ENCODE measurements at regions not wholly inside any gene's neighbourhood (a gene's known extent, or its start where the extent isn't known, plus 50 kb on each side); places are given as distances from the start of the nearest gene placed in this dataset.

DNA sequence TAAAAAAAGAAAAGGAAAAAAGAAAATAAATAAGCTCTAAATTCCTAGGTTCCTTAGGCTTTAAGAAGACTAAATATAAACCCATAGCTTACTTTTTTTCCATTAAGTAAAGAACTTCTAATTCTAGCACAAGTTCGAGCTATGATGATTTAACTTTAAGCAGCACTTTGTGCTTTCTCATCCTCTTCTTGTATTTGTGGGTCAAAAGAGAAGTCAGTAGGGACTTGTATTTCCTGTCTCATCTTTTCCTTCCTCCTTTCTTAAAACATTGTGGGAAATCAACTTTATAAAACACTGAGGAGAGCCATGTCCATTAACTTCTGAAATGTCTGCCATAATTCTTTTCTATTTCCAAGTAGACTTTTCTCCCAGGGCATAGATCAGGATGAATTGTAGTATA, 637.7 kb upstream of the CITED2 start:
- Histone ChIP-seq H3K4me3 (ENCODE audit: low read length) (no peak overlapping the region), H3K27me3 (ENCODE audit: insufficient read depth, low read depth, low read length) (no peaks in the 10 kb centered on the region), H2AFZ (ENCODE audit: low read depth, low read length) (no peak overlapping the region), H3K9me3 (ENCODE audit: low read length) (no peaks in the 10 kb centered on the region), H3K27ac (ENCODE audit: low read length) (no peak overlapping the region), H3K36me3 (ENCODE audit: insufficient read depth, low read length) (no peaks in the 10 kb centered on the region), H3K79me2 (replicated peaks; ENCODE audit: insufficient read depth, low read length) (no peaks in the 10 kb centered on the region), H3K9ac (ENCODE audit: low read length) (no peak overlapping the region), H3F3A (ENCODE audit: insufficient read depth, low read length, poor library complexity, severe bottlenecking) (no peaks in the 10 kb centered on the region), H3K9me2 (ENCODE audit: insufficient read depth, low read length) (no peaks in the 10 kb centered on the region), H4K20me1 (ENCODE audit: insufficient read depth) (no peaks in the 10 kb centered on the region), H3K4me2 (ENCODE audit: low read length) (no peak overlapping the region)
- TF ChIP-seq, protein P1, sequence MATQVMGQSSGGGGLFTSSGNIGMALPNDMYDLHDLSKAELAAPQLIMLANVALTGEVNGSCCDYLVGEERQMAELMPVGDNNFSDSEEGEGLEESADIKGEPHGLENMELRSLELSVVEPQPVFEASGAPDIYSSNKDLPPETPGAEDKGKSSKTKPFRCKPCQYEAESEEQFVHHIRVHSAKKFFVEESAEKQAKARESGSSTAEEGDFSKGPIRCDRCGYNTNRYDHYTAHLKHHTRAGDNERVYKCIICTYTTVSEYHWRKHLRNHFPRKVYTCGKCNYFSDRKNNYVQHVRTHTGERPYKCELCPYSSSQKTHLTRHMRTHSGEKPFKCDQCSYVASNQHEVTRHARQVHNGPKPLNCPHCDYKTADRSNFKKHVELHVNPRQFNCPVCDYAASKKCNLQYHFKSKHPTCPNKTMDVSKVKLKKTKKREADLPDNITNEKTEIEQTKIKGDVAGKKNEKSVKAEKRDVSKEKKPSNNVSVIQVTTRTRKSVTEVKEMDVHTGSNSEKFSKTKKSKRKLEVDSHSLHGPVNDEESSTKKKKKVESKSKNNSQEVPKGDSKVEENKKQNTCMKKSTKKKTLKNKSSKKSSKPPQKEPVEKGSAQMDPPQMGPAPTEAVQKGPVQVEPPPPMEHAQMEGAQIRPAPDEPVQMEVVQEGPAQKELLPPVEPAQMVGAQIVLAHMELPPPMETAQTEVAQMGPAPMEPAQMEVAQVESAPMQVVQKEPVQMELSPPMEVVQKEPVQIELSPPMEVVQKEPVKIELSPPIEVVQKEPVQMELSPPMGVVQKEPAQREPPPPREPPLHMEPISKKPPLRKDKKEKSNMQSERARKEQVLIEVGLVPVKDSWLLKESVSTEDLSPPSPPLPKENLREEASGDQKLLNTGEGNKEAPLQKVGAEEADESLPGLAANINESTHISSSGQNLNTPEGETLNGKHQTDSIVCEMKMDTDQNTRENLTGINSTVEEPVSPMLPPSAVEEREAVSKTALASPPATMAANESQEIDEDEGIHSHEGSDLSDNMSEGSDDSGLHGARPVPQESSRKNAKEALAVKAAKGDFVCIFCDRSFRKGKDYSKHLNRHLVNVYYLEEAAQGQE (IDR thresholded peaks at IDR 0.05; ENCODE audit: borderline replicate concordance) = no peak
- TF ChIP-seq, protein P2, sequence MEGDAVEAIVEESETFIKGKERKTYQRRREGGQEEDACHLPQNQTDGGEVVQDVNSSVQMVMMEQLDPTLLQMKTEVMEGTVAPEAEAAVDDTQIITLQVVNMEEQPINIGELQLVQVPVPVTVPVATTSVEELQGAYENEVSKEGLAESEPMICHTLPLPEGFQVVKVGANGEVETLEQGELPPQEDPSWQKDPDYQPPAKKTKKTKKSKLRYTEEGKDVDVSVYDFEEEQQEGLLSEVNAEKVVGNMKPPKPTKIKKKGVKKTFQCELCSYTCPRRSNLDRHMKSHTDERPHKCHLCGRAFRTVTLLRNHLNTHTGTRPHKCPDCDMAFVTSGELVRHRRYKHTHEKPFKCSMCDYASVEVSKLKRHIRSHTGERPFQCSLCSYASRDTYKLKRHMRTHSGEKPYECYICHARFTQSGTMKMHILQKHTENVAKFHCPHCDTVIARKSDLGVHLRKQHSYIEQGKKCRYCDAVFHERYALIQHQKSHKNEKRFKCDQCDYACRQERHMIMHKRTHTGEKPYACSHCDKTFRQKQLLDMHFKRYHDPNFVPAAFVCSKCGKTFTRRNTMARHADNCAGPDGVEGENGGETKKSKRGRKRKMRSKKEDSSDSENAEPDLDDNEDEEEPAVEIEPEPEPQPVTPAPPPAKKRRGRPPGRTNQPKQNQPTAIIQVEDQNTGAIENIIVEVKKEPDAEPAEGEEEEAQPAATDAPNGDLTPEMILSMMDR (IDR thresholded peaks at IDR 0.05; ENCODE audit: poor library complexity, severe bottlenecking) = no peak
- TF ChIP-seq MXI1 (conservative IDR thresholded peaks at IDR 0.05; ENCODE audit: poor library complexity, severe bottlenecking) = no peak
- TF ChIP-seq EP300 (conservative IDR thresholded peaks at IDR 0.05; ENCODE audit: poor library complexity, severe bottlenecking) = no peak
- TF ChIP-seq POLR2AphosphoS5 (IDR thresholded peaks at IDR 0.05) = no peak
- no peak for TF ChIP-seq TAF1 (IDR thresholded peaks at IDR 0.05; ENCODE audit: low read depth)
- TF ChIP-seq EZH2 (IDR thresholded peaks at IDR 0.05; ENCODE audit: borderline replicate concordance, insufficient read depth, low read length, poor library complexity, severe bottlenecking) = no peak

DNA sequence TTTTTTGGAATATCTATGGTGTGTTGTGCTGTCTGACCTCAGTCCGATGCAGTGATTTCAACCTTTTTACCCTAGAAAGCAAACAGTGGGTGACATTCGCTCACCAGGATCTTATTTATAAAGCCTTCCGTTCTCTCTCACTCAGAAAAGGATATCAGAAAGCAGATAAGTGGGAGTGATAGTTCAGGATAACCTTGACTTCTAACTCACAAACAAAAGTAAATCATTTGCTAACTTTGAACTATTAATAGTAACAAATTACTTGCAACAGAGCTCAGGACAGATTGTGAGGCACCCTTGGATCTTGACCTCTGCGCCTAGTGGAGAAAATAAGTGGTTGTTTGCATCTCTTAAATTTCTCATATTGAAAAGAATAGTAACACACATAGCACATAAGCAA, 637.1 kb upstream of the CITED2 start:
- no peaks in the 10 kb centered on the region for H4K20me1 ChIP-seq (ENCODE audit: insufficient read depth)
- H3K79me2 ChIP-seq (replicated peaks; ENCODE audit: insufficient read depth, low read length) = no peaks in the 10 kb centered on the region
- H3K9ac ChIP-seq (ENCODE audit: low read length) = no peak overlapping the region
- H3K9me2 ChIP-seq (ENCODE audit: insufficient read depth, low read length) = no peaks in the 10 kb centered on the region
- no peaks in the 10 kb centered on the region for H3K36me3 ChIP-seq (ENCODE audit: insufficient read depth, low read length)
- no peak overlapping the region for H2AFZ ChIP-seq (ENCODE audit: low read depth, low read length)
- no peak overlapping the region for H3K4me2 ChIP-seq (ENCODE audit: low read length)
- H3K27me3 ChIP-seq (ENCODE audit: insufficient read depth, low read depth, low read length) = no peaks in the 10 kb centered on the region
- H3F3A ChIP-seq (ENCODE audit: insufficient read depth, low read length, poor library complexity, severe bottlenecking) = no peaks in the 10 kb centered on the region
- TF ChIP-seq EZH2 (IDR thresholded peaks at IDR 0.05; ENCODE audit: borderline replicate concordance, insufficient read depth, low read length, poor library complexity, severe bottlenecking) = no peak
- no peaks in the 10 kb centered on the region for H3K9me3 ChIP-seq (ENCODE audit: low read length)
- no peak overlapping the region for H3K27ac ChIP-seq (ENCODE audit: low read length)
- no peak overlapping the region for H3K4me3 ChIP-seq (ENCODE audit: low read length)

DNA sequence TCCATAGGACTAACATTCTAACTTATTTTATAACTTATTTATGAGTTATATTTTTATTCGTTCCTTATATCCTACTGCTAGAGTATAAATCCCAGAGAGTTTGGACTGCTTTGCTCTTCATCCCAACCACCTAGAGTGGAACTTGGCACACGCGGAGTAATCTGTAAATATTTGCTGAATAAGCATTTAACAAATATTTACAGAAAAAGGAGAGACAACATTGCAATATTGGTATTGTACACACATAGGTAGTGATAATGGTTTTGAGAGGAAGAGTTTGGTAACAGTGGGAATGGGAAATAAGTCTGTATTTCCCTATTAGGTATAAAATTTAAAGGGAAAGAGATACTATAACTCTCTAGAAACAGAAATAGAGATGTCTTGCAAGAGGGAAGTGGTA, 634.8 kb upstream of the CITED2 start:
- Histone ChIP-seq H3K9ac (ENCODE audit: low read length) (no peak overlapping the region), H3F3A (ENCODE audit: insufficient read depth, low read length, poor library complexity, severe bottlenecking) (no peaks in the 10 kb centered on the region), H2AFZ (ENCODE audit: low read depth, low read length) (no peak overlapping the region), H3K4me2 (ENCODE audit: low read length) (no peak overlapping the region), H3K9me2 (ENCODE audit: insufficient read depth, low read length) (no peaks in the 10 kb centered on the region), H3K27ac (ENCODE audit: low read length) (no peak overlapping the region), H4K20me1 (ENCODE audit: insufficient read depth) (no peaks in the 10 kb centered on the region), H3K27me3 (ENCODE audit: insufficient read depth, low read depth, low read length) (no peaks in the 10 kb centered on the region), H3K79me2 (replicated peaks; ENCODE audit: insufficient read depth, low read length) (no peaks in the 10 kb centered on the region), H3K9me3 (ENCODE audit: low read length) (no peaks in the 10 kb centered on the region), H3K4me3 (ENCODE audit: low read length) (no peak overlapping the region), H3K36me3 (ENCODE audit: insufficient read depth, low read length) (no peaks in the 10 kb centered on the region)
- TF ChIP-seq RAD21 (conservative IDR thresholded peaks at IDR 0.05) (no peak), POLR2AphosphoS5 (IDR thresholded peaks at IDR 0.05) (no peak)

All from neural cell (in vitro differentiated cells).